HuH-7 (cell line): ENCODE measurements at regions not wholly inside any gene's neighbourhood (a gene's known extent, or its start where the extent isn't known, plus 50 kb on each side); places are given as distances from the start of the nearest gene placed in this dataset.
A peak's percentile ranks its signal among the peaks of the same experiment; 100 is the strongest.
"Not testable (repeated sequence)": the region's sequence is repeated elsewhere in the genome, so short reads cannot be mapped to it uniquely, and the experiment has no call there.

ENCODE experiments used
- DNase-seq: peaks from one replicate; pipeline ENCODE4 v3.0.0; 2011; ENCODE audit warnings: low spot score

DNA sequence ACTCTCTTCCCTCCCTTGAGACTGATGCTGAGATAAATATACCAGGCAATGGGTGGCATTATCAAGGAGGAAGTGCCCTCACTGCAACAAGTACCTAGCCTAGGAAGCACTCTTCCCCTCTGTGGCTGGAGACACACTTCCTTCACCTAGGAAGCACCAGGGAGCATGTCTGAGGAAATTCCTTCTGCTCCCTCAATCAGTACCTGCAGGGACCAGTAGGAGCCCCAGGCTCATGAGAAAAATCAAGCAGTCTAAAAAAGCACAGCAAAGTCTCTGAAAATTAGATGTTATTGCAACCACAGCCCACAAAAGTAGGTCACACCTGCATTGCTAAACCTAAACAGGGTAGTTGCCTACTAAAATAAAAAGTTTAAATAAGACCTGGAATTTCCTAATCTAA, 78.2 kb upstream of the TRPM1 start:
- DNase-seq: no peak

DNA sequence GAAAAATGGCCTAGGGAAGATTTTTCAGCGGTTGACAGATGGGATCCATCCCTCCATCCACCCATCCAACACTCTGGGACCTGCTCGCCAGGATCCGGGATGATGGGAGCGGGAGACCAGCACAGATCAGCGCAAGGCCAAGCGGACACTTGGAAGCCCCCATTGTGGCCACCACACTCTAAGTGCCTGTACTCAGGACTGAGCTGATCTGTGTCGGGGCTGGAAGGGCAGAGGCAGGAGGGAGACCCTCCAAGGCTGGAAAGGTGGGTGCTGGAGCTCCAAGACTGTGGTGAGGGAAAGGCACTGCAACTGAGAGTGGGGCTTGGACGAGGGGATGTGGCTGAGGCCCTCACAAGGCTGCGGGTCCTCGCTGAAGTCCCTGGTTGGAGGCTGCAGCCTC, 91.8 kb upstream of the TRPM1 start:
- no peak for DNase-seq

DNA sequence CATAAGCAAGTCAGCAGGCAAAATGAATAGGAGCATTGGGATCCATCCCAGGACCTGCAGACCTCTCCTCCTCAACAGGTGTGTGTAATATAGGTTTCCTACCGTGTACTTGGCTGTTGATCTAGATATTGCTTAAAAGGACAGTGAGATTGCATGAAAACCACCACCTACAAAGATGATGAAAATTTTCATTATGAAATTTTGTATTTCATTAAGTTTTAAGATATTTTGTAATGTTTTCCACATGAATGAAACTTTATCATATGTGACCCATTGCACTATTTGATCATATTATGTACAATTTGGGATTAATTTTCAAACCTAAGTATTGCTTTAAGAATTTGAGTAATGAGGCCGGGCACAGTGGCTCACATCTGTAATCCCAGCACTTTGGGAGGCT, 94.3 kb upstream of the TRPM1 start:
- no peak for DNase-seq

DNA sequence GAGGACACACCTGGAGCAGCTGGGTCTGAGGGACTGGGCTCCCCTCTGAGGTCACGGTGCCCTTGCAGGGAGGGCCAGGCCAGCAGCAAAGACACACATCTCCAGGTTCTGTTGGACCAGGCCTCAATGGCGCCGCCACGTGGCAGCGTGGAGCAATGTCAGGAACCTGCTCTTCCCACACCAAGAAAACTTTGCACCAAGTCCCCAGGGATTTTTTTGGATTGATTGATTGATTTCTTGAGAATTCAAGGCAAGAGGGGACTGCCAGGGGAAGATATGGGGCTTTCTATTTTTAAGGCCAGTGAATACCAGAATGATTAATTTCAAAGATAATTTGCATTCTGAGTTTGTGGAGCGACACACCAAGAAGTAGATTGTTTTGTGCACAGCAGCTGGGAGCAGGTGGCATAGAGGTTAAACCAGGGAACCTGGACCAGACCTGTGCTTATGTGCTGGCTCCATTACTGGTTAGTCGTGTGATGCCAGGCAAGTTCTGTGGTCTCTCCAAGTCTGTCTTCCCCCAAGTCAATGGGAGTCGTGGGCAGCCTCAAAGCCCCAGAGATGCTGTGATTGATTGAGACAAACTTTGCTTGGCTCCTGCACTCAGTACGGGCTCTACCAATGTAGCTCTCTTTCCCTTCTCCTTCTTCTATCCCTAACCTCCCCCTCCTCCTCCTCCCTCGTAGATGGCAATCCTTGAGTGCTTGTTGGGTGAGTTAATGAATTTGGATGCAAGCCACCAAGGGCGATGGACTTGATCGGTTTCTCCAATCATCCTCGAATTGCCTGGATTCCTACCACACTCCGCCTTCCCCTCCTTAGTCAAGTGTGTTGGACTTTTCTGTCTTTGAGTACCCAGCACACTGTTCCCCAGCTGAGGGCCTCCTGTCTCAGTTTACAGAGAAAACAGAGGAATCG, 96.2 kb upstream of the TRPM1 start:
- DNase-seq: peak; percentile 42

DNA sequence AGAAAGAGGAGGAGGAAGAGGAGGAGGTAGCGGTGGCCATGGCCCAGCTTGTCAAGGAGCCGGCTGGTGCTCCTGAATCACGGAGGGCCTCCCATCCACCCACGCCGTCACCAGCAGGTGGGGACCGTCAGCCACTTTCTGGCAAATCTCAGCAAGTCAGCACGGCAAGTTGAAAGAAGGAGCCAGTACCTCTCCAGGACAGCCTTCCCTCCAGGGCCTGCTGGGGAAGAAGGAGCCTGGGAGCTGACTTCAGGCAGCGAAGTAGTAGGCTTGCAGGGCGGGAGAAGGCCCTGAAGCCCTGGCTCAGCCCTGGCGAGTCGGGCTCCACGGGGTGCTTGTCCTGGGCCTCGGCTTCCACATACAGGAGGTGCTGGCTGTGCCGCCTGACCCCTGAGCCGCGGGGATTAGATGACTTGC, 99.2 kb upstream of the TRPM1 start:
- peak; percentile 46 for DNase-seq

DNA sequence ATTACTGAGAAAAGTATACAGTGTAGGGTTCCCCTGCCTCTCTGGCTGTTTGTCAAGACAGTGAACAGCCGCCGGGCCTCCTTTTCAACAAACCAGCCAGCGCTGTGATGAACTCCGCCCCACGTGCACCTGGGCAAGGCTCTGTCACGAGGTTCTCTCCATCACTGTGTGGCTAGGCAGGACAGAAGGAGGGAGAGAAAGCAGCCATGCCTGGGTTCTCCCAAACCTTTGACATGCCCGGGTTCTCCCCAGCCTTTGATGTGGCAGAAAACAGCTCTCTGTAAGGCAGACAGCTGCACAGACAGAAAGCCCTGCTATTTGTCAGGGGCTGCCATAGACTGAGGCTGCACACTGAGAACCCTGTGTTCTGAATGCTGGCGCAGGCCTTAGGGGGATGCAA, 101.4 kb upstream of the TRPM1 start:
- no peak for DNase-seq

DNA sequence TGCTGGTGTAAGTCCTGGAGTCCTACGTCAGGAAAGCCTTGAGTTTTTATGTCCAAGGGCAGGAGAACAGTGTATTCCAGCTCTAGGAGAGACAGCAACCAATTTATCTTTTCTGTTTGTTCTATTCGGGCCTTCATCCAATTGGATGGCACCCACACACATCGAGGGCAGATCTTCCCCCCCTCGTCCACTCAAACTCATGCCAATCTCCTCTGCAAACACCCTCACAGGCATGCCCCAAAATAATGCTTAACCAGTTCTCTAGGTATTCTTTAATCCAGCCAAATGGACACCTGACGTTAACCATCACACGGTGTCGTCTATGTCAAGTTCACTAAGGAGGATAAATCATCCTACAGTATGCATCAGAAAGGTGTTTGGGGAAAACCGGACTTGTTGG, 102.5 kb upstream of the TRPM1 start:
- DNase-seq: no peak

DNA sequence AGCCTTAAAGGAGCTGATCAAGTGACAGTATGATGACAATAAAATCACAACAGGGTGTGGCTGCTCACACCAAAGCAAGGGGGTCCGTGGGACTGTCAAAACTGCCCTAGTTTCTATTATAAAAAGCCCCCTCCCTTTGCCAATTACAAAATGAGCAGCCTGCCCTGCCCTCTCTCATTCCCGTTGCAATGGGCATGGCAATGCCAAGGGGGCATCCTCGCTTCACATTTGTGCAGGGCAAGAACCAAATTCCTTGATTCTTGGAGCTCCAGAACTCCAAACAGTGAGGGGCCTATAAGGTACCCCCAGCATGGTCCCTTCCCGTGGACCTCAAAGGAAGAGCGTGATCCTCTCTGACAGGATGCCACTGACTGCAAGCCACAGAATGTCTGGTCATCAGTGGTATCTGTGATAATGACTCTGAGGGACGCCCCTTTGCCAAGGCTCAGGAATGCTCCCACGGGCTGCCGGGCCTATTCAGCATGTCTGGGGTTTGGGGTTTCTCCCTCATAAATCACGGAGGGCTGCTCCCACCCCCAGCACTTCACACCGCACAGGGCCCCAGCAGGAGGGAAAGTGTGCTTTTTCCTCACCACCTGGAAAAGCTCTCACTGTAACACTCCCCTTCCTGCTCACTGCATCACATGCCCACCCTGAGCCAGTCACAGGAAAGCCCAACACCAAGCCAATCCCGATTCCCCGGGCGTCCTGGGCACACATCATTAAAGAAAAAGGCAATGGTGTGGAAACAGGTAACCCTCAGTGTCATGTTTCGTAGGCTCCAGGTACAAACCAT, 105.1 kb upstream of the TRPM1 start:
- no peak for DNase-seq

DNA sequence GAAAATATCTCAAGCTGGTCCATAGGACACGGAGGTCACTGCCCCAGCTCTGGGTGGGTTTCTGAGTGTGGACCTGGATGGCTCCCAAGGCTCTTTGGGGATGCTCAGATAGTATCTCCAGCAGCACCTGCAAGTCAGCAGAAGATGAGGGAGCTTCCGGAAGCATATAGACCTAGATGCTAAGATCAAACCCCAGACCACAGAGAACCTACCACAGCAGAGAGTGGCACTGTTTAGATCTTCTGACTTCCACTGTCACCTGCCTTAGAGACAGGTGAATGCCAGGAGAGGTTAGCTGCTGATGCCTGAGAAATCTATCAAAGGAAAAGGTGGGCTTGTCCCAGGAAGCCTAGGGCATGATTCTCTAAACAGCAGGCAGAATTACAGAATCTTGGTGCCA, 105.7 kb upstream of the TRPM1 start:
- no peak for DNase-seq

DNA sequence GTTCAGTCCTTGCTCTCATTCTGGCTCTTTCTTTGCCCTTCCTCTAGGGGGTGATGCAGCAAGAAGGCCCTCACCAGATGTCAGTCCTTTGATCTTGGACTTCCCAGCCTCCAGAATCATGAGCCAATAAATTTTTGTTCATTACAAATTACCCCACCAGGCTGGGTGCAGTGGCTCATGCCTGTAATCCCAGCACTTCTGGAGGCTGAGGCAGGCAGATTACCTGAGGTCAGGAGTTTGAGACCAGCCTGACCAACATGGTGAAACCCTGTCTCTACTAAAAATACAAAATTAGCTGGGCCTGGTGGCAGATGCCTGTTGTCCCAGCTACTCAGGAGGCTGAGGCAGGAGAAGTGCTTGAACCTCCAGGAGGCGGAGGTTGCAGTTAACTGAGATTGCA, 106.3 kb upstream of the TRPM1 start:
- not testable (repeated sequence) for DNase-seq

DNA sequence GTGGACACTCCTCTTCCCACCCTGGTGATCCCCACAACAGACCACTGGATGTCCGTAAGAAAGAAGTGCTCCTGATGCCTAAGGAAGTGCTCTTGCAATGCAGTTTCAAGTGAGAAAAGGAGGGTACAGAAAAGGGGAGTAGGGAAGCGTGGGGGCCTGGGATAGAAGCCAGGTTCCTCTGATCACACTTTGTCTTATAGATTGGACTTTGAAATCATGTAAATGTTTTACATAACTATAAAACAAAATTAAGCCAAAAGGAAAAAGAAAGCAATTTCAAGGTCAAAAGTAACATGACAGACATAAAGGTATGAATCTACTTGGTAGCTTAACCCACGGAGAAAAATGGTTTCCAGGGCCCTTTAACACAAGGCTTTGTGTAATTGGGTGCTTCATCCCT, 107.3 kb upstream of the TRPM1 start:
- DNase-seq: no peak

DNA sequence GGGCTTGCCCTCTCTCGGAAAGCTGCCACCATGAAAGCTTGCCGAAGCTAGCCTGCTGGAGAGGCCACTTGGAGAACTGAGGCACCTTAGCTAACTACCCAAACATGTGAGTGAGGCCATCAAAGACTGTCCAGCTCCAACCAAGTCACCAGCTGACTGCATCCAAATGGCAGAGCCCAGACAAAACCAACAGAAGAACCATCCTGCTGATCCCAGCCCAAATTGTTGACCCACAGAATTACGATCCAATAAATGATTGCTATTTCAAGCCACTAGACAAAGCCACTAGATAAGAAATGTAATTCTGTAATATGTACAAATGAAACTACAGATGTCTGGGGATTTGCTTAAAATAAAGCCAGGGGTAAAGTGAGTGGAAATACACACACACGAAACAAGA, 109.8 kb upstream of the TRPM1 start:
- DNase-seq: no peak

DNA sequence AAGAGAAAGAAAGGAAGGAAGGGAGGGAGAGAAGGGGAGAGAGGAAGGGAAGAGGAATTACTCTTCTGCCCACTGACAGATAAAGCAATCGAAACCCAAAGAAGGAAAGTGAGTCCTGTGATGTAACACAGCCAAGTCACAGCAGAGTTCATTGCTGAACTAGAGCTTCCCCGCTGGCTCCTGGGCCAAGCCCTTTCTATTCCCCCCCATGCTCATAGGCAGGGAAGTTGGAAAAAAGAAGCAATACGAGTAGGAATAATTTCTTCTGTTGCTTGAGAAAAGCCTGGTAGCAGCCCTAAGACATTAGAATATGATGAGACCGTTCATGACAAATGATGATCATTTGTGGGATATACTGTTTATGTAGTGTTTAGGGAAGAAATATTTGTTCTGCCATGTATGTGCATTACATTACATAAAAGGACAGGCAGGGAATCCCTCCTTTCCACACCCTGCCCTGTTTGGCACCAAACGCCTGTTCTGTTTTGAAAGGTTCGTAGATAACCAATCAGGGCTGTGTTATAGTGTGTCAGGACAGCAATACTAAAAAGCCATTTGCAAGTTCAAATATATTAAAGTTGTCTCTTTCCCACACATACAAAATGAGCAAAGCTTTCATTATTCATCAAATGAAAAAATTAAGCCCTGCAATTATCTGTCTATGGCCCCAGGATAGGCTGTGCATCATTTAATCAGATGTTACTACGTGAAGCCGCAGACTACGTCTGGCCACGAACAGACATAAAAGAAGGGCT, 111.0 kb upstream of the TRPM1 start:
- DNase-seq: no peak

DNA sequence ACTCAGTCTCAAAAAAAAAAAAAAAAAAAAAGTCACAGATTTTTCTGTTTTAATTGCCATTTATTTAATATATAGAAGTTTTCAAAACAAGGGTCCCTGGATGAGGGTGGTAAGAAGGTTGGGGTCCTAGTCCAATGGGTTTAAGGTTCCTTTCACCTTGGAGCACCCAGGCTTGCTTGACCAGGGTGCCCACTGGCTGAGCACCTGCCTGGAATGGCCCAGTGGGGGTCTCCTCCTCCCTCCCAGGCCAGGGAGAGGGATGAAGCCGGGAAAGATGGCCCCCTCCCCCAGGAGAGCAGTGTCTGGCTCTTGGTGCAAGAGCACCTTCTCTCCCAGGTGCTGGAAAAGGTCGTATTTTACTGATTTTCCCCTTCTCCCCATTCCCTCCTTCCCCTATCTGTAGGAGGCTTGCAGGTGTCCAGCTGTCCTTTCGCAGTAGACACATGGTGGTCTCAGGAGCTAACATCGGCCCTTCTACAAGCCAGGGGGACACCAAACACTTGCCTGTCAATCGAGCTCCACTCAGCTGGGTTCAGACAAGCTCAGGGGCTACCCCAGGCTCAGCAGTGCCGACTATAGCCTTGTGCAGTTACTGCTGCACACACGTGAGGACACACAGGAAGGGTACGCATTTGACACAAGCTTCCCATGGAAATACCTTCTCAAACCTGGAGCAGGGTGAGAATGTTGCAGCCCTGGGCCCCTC, 112.3 kb upstream of the KLF13 start:
- peak; percentile 45 for DNase-seq

DNA sequence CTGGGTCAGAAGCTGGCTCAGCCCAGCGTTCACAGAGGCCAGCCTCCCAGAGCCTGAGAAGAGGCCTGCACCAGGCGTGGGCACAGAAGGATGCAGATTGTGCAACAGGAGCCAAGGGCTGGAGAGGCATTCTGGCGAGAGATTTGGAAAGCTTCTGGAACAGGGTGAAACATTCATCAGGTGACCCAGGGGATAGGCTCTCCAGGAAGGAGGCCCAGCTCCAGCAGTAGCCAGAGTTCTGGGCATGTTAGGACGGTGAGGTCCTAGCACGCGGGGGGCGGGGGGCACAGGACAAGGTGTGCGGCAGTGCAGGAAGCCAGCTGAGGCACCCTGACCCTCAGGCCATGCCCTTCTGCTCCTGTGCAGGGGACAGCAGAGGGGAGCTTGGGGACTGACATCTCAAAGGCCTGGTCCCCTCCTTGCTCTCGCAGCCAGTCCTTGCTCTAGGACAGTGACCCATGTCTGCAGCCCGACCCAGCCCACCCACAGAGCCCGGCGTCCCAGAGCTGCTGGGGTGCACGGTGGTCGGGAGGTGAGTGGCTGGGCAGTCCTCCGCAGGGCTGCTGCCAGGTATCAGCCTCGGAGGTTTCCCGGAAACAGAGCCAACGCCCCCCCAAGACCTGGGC, 111.7 kb upstream of the KLF13 start:
- no peak for DNase-seq

DNA sequence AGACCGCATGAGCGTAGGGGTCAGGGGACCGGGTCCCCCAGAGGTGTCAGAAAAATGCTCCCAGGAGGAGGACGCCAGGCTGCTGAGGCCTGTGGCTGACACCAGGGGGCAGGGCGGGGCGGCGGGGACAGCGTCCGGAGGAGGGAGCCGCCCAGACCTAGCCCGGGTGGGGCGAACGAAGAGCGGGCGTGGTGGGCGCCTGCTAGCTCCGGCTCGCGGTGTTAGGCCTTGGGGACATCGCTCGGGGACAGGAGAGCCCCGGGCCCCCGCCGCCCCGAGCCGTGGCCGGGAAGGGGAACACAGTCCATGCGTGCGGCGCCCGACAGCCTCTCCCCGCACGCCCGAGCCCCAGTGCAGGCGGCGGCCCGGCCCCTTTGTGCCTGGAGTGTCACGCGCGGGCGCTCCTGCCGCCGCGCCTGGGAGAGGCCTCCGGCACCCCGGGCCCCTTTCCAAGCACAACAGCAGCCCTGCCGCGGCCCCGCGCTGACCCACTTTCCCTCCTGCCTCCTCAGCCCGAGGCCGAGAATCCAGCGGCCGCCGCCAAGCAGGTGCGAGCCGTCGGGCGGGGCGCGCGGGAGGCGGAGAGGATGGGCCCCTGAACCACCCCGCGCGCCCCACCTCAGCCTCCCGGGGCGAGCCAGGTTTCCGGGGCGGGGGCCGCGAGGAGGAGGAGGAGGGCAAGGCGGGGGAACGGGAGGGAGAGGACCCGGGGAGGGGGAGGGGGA, 111.0 kb upstream of the KLF13 start:
- DNase-seq: peak; percentile 84

DNA sequence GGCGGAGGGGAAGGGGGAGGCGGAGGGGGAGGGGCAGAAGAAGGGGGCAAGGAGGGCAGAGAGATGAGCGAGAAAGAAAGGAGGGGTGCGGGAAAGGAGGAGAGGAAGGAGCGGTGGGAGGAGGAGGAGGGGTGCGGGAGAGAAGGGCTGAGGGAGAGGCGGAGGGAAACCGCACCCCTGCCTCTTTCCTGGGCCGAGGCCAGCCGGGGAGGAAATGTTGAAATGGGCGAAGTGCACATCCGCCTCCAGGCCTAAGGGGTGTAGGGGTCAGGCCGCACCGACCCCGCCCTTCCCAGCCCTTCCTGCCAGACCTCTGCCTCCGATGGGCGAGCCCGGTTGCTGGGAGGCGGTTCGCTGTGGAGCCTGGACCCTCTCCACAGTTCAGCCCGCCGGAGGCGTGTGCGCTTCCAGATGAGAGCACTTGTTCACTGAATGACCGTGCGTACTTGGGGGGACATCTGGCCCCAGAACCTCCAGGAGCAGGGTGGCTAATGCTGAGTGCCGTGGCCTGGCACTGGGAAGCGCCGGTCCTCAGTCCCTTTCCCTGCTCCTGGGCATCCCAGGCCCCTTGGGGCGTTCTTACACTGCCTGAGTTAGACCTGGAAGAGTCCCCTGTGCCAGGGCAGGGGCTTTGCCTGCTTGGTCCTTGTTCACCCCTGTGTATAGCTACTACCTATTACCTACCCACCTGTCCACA, 110.3 kb upstream of the KLF13 start:
- peak; percentile 81 for DNase-seq

DNA sequence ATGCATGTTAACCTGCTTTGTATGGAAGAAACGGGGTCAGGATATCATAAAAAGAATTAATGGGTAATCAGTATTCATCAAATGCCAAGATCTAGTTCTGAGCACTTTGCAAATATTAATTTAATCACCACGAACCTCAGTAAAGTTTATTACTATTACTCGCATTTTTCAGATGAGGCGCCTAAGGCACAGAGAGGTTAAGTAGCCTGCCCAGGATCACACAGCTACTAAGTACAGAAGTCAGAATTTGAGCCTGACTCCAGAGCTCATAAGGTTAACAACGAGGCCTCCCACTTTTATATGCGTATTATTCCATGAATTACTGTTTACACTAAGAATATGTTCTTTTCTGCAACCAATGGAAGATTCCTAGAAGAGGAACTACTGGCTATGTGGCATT, 109.6 kb upstream of the KLF13 start:
- no peak for DNase-seq

DNA sequence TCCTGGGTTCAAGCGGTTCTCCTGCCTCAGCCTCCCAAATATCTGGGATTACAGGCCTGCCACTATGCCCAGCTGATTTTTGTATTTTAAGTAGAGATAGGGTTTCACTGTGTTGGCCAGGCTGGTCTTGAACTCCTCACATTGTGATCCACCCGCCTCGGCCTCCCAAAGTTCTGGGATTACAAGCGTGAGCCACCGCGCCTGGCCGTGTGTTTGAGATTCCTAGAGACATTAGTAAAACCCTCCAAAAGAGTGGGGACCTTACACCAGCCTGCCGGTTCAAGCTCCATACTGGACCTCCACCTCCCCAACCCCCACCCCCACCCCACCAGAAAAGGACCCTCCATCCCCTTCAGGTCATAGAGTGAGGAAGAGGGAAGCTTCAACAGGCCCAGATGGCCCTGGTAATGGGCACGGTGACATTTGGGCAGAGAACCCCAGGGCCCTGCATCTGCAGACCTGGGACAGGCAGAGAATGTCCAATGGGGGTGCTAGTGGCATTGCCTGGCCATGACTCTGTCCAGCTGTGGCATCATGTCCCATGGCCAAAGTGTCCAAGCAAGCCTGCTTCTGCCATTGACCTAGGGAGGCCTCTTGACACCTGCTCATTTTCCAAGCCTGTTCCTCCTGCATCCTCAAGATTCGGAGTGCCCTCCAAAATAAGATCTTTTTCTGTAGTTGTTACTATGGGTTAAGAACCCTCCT, 108.9 kb upstream of the KLF13 start:
- DNase-seq: no peak

DNA sequence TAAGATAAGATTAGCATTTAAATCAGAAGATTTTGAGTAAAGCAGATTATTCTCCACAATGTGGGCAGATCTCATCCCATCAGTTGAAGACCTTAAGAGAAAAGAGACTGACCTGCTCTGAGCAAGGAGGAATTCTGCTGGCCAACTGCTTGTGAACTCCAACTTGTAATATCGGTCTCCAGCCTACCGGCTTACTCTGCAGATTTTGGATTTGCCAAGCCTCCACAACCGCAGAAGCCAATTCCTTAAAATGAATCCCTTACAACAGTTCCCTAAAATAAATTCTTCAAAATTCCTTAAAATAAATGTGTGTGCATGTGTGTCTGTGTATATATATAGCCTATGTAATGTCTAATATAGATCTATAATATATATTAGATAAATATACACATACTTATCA, 107.4 kb upstream of the KLF13 start:
- no peak for DNase-seq
